GM12878 (cell line): ENCODE measurements at regions not wholly inside any gene's neighbourhood (a gene's known extent, or its start where the extent isn't known, plus 50 kb on each side); places are given as distances from the start of the nearest gene placed in this dataset.

Experiments
- ATAC-seq: fragments of 200-7000 bp; cut with Tn5 transposase; 3 replicates; pipeline ENCODE4 v1.9.1; 2020; ENCODE audit warnings: mild to moderate bottlenecking, moderate library complexity
- BruUV-seq: library from RNA; stranded (reverse); fragments of 400-500 nt; replicated peaks from 2 replicates; lab custom pipeline; 2021; lab: Mats Ljungman, UMichigan
- CTCF ChIA-PET: fragments of 300-600 bp; sonication (Branson Sonifier 250); formaldehyde crosslinking; extraction: SDS; loops from one replicate; lab custom pipeline; 2021; ENCODE audit warnings: inconsistent platforms; lab: Yijun Ruan, JAX
- POLR2A ChIA-PET: fragments of 350-600 bp; formaldehyde crosslinking; extraction: SDS; loops from one replicate; lab custom pipeline; 2021; ENCODE audit warnings: inconsistent platforms; lab: Charles Lee
- RAD21 ChIA-PET: fragments of 300-600 bp; sonication (Branson Sonifier 250); formaldehyde crosslinking; loops from one replicate; lab custom pipeline; 2023; ENCODE audit warnings: antibody characterized with exemption; ENCODE audit not compliant: unreplicated experiment; lab: Charles Lee
- SMC1A ChIA-PET: fragments of 300-600 bp; sonication (Branson Sonifier 250); formaldehyde crosslinking; loops from one replicate; lab custom pipeline; 2023; ENCODE audit not compliant: unreplicated experiment, uncharacterized antibody; lab: Charles Lee
- DNase-seq: peaks from one replicate; pipeline ENCODE4 v3.0.0-alpha.2; 2011; ENCODE audit warnings: low read depth, low spot score
- FAIRE-seq: peaks from 3 replicates; lab custom pipeline; 2011; peaks lifted over from hg19 to GRCh38; lab: Jason Lieb, UNC
- H2AFZ ChIP-seq: 2 replicates; pipeline ENCODE4 v1.6.0; 2011; ENCODE audit warnings: low read depth, low read length, control low read depth; ENCODE audit not compliant: control insufficient read depth
- H3K27ac ChIP-seq: 2 replicates; pipeline ENCODE4 v1.5.1; 2011; ENCODE audit warnings: control low read depth; ENCODE audit not compliant: control insufficient read depth, insufficient read depth
- H3K27me3 ChIP-seq, 2 experiments: replicated peaks in 1 of 2; 2 replicates each; pipeline versions ENCODE4 v1.6.0 to v1.6.1; 2011; ENCODE audit warnings: low read length in 1 of 2; ENCODE audit not compliant: control insufficient read depth in 2 of 2, insufficient read depth in 2 of 2
- H3K36me3 ChIP-seq, 2 experiments: 2 replicates each; pipeline ENCODE4 v1.5.1; 2011; ENCODE audit warnings: low read length in 1 of 2; ENCODE audit not compliant: control insufficient read depth in 2 of 2, insufficient read depth in 2 of 2
- H3K4me1 ChIP-seq: 2 replicates; pipeline ENCODE4 v1.6.1; 2011; ENCODE audit warnings: mild to moderate bottlenecking, low read length, moderate library complexity, mixed read lengths; ENCODE audit not compliant: control insufficient read depth, insufficient read depth
- H3K4me2 ChIP-seq: 2 replicates; pipeline ENCODE4 v1.6.0; 2011; ENCODE audit warnings: control low read depth; ENCODE audit not compliant: control insufficient read depth, insufficient read depth
- H3K4me3 ChIP-seq: fragments of 200-600 bp; sonication (generic); 2 replicates; pipeline ENCODE4 v1.5.1; 2016
- H3K79me2 ChIP-seq: 2 replicates; pipeline ENCODE4 v1.6.0; 2011; ENCODE audit warnings: low read length; ENCODE audit not compliant: control insufficient read depth, insufficient read depth
- H3K9ac ChIP-seq: 2 replicates; pipeline ENCODE4 v1.8.0; 2011; ENCODE audit warnings: low read length, control low read depth, mixed read lengths; ENCODE audit not compliant: control insufficient read depth, insufficient read depth
- H3K9me3 ChIP-seq: replicated peaks from 3 replicates; pipeline ENCODE4 v1.5.1; 2011; ENCODE audit warnings: mild to moderate bottlenecking, low read length; ENCODE audit not compliant: control insufficient read depth, insufficient read depth
- H4K20me1 ChIP-seq: 2 replicates; pipeline ENCODE4 v1.6.0; 2011; ENCODE audit not compliant: control insufficient read depth, insufficient read depth
- E4F1 ChIP-seq: fragments of 450-650 bp; IDR thresholded peaks from 2 replicates; pipeline ENCODE4 v1.6.1; 2018; ENCODE audit warnings: borderline replicate concordance, mild to moderate bottlenecking; ENCODE audit not compliant: partially characterized antibody
- PAX5 ChIP-seq: IDR thresholded peaks from 2 replicates; pipeline ENCODE4 v1.6.1; 2011; ENCODE audit warnings: low read depth, low read length, borderline replicate concordance
- USF2 ChIP-seq: IDR thresholded peaks from 2 replicates; pipeline ENCODE4 v1.6.1; 2011; ENCODE audit warnings: low read depth, low read length, improper control_type of control experiment, borderline replicate concordance
- ZNF592 ChIP-seq: fragments of 450-650 bp; IDR thresholded peaks from 2 replicates; pipeline ENCODE4 v1.6.1; 2017; ENCODE audit warnings: mild to moderate bottlenecking, moderate library complexity
- whole genome bisulfite sequencing: methylation state at CpG from one replicate; pipeline ENCODE4 v1.1.6; 2016; ENCODE audit warnings: low lambda C conversion rate; ENCODE audit not compliant: insufficient replicate concordance, insufficient coverage; ENCODE audit errors: missing lambda C conversion rate; 5-methylcytosine and 5-hydroxymethylcytosine counted together
- in situ Hi-C: fragments of 300-500 bp; cut with MboI; formaldehyde crosslinking; loops from 9 replicates; pipeline ENCODE4 v1.14.3; 2018; ENCODE audit warnings: mixed read lengths
- intact Hi-C: fragments of 100-400 bp; cut with micrococcal nuclease; formaldehyde crosslinking; loops from one replicate; pipeline ENCODE4 v1.14.2; 2022; ENCODE audit not compliant: unreplicated experiment

- no peak for TF ChIP-seq E4F1
Measured at GRCh38 chr21:36212513-36212780, 55.8 kb downstream of the DOP1B start (continued).

- in situ Hi-C loops (no loop called here), intact Hi-C loops (no loop called here)
- 75% methylated on average over 3 of the region's 3 CpGs for WGBS
- BruUV-seq, result no TSS peak
- Histone ChIP-seq H3K4me3 (no peak overlapping the region), H3K27ac (no peak overlapping the region), H3K27me3 (no peaks in the 10 kb centered on the region), H3K4me2 (no peak overlapping the region), H3K4me1 (no peaks in the 10 kb centered on the region), H3K9ac (no peak overlapping the region), H4K20me1 (no peaks in the 10 kb centered on the region), H3K9me3 (no peaks in the 10 kb centered on the region), H3K79me2 (no peaks in the 10 kb centered on the region), H2AFZ (no peak overlapping the region), H3K36me3 (no peaks in the 10 kb centered on the region)
- RAD21 ChIA-PET, result interaction anchor here (0.5 to 1.1 kb wide), 2 partner anchors 75 to 106 kb away, joined by 3 read pairs; partner anchors contain the start of gene MORC3
- POLR2A ChIA-PET, result interaction anchor here (0.6 kb wide), 1 partner anchor 1259 kb away, joined by 3 read pairs; no protein-coding TSS in a partner anchor
- no peak for ATAC-seq
- FAIRE-seq, result no peak
- TF ChIP-seq PAX5 (no peak), USF2 (no peak), ZNF592 (no peak)
- DNase-seq, result no peak
- SMC1A ChIA-PET, result interaction anchor here (0.9 to 1.4 kb wide), 3 partner anchors 10 to 116 kb away, joined by 3 read pairs; no protein-coding TSS in a partner anchor
- CTCF ChIA-PET, result interaction anchor here (0.6 to 1.1 kb wide), 5 partner anchors 9 to 73 kb away, joined by 3 to 5 read pairs (median 3); no protein-coding TSS in a partner anchor
Measured at GRCh38 chr21:36214561-36214960, 57.9 kb downstream of the DOP1B start.
